ENCODE measurements at regions not wholly inside any gene's neighbourhood (a gene's known extent, or its start where the extent isn't known, plus 50 kb on each side); places are given as distances from the start of the nearest gene placed in this dataset.

DNA sequence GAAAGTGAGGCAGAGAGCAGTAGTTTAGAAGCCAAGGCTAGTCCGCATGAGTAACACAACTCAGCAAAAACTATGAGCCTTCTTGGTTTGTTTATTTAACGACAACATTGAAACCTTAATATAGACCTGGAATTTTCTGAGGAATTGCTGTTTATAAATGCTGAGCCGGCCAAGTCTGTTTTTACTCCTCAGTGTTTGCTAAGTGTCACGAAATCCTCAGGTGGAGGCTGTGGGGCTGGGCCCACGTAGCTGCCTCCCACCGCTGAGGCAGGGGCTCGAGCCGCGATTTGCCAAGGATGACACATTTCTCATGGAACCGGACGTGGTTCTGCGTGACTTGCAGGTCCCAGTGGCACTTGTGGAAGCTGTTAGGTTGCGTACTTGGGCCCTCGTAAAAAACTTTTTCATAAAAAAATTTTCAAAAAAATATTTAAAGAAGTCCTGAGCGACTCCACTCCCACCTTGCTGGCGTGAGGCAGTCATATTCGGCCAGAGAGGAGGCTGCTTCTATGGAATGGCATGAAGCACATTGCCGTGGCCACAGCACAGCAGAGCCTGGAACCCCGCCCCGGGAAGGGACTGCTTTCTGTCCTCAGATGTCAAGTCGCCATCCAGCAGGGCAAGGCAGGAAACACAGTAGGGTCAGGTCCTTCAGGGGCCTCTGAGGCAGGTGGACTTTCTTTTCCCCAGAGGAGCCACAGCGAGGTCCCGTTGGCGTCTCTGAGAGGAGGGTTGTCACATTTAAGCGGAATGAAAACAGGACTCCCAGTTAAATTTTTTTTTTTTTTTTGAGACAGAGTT, 64.8 kb upstream of the PCSK6 start:
- H3K4me3 Mint-ChIP-seq, result no peak overlapping the region
- H3K9me3 ChIP-seq (ENCODE audit: control insufficient read depth in 1 of 2, insufficient read depth in 1 of 2, low read length in 2 of 2), result peaks cover 0 to 11% of the 10 kb centered on the region in 2 experiments
- no peaks in the 10 kb centered on the region for H3K36me3 Mint-ChIP-seq (ENCODE audit: low read depth)
- H3K27ac Mint-ChIP-seq, result no peak overlapping the region
- peaks cover 12% of the 10 kb centered on the region for H3K27me3 Mint-ChIP-seq
- TF ChIP-seq, protein P1, sequence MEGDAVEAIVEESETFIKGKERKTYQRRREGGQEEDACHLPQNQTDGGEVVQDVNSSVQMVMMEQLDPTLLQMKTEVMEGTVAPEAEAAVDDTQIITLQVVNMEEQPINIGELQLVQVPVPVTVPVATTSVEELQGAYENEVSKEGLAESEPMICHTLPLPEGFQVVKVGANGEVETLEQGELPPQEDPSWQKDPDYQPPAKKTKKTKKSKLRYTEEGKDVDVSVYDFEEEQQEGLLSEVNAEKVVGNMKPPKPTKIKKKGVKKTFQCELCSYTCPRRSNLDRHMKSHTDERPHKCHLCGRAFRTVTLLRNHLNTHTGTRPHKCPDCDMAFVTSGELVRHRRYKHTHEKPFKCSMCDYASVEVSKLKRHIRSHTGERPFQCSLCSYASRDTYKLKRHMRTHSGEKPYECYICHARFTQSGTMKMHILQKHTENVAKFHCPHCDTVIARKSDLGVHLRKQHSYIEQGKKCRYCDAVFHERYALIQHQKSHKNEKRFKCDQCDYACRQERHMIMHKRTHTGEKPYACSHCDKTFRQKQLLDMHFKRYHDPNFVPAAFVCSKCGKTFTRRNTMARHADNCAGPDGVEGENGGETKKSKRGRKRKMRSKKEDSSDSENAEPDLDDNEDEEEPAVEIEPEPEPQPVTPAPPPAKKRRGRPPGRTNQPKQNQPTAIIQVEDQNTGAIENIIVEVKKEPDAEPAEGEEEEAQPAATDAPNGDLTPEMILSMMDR (IDR thresholded peaks at IDR 0.05), result no peak
- ATAC-seq (ENCODE audit: poor library complexity) (no peak), DNase-seq (no peak)
- no peaks in the 10 kb centered on the region for H3K4me1 Mint-ChIP-seq (ENCODE audit: low read depth)
- H3K4me1 ChIP-seq (ENCODE audit: insufficient read depth, low read length), result no peaks in the 10 kb centered on the region
- ChIA-PET POLR2A (no interaction called here), CTCF (no interaction called here)
- no peaks in the 10 kb centered on the region for H3K9me3 Mint-ChIP-seq
- no peaks in the 10 kb centered on the region for H3K36me3 ChIP-seq (ENCODE audit: insufficient read depth, low read length)
- H3K27me3 ChIP-seq (ENCODE audit: control insufficient read depth in 1 of 2, insufficient read depth in 2 of 2, low read length in 2 of 2), result no peaks in the 10 kb centered on the region
- H3K27ac ChIP-seq (ENCODE audit: low read depth in 1 of 2, low read length in 2 of 2), result no peak overlapping the region
- H3K4me3 ChIP-seq (ENCODE audit: low read length), result no peak overlapping the region
- intact Hi-C loops (cut with DNase I, micrococcal nuclease), result no loop called here

DNA sequence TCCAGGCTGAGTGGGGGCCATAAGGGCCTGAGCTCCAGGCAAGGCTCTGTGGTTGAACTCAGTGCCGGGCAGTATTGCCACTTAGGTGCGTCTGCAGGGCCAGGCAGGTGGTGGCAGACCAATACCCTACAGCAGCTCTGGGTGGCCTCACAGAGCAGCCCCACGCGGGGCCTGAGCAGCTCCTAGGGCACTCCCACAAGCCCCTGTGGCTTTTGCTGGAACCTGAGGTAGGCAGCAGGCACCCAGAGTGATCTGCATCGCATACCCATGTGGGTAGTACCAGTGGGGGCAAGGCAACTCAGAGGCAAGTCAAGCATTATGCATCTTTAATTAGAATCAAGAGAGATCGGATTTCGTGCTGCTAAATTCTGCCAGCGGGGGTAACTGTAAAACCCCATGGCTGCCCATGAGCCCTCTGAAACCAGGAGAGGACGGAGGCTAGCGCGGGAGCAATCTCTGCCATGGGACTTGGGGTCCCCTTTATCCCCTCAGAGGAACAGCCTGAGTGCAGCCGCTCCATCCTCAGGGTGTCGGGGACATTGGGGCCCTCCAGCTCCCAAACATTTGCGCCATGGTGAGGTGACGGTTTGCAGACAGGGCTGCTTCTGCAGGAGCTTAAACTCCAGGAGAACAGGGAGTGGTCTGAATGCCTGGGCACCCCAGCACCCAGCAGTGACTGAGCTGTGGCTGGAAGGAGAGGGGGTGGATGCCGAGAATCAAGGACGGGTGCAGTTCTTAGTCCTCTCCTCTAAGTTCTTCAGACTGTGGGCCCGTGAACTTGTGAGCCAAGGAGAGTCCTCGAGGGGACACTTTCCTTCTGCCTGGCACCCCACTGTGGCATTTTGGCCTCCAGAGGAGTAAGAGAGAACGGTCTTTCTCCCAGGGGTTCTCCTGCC, 62.4 kb upstream of the PCSK6 start:
- Mint-ChIP-seq H3K4me1 (ENCODE audit: low read depth) (no peaks in the 10 kb centered on the region), H3K27me3 (peaks cover 17% of the 10 kb centered on the region), H3K4me3 (no peak overlapping the region), H3K27ac (no peak overlapping the region), H3K36me3 (ENCODE audit: low read depth) (no peaks in the 10 kb centered on the region), H3K9me3 (peaks cover 6% of the 10 kb centered on the region)
- no peak overlapping the region for H3K4me3 ChIP-seq (ENCODE audit: low read length)
- H3K9me3 ChIP-seq (ENCODE audit: control insufficient read depth in 1 of 2, insufficient read depth in 1 of 2, low read length in 2 of 2), result peaks cover 0 to 11% of the 10 kb centered on the region in 2 experiments
- TF ChIP-seq, protein P1 (IDR thresholded peaks at IDR 0.05), result no peak
- intact Hi-C loops (cut with DNase I, micrococcal nuclease), result no loop called here
- ChIA-PET CTCF (no interaction called here), POLR2A (no interaction called here)
- no peaks in the 10 kb centered on the region for H3K4me1 ChIP-seq (ENCODE audit: insufficient read depth, low read length)
- H3K27ac ChIP-seq (ENCODE audit: low read depth in 1 of 2, low read length in 2 of 2), result no peak overlapping the region
- no peaks in the 10 kb centered on the region for H3K36me3 ChIP-seq (ENCODE audit: insufficient read depth, low read length)
- DNase-seq (no peak), ATAC-seq (ENCODE audit: poor library complexity) (no peak)
- H3K27me3 ChIP-seq (ENCODE audit: control insufficient read depth in 1 of 2, insufficient read depth in 2 of 2, low read length in 2 of 2), result peaks cover 0 to 3% of the 10 kb centered on the region in 2 experiments

DNA sequence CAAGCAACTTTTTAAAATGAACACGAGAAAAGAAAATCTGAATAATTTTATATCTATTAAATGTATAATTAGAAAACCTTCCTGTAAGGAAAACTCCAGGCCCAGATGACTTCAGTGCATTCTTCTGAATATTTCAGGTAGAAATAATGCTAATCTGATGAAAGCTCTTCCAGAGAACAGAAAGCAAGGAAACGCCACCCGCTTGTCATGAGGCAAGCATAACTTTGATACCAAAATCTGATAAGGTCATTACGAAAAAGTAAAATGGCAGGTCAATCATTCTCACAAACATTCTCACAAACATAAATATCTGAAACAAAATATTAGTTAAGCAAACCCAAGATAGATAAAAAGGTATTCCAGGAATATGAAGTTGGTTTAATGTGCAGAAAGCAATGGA, 60.6 kb upstream of the PCSK6 start:
- ATAC-seq (ENCODE audit: poor library complexity) (no peak), DNase-seq (no peak)
- Mint-ChIP-seq H3K4me3 (no peak overlapping the region), H3K4me1 (ENCODE audit: low read depth) (no peaks in the 10 kb centered on the region), H3K36me3 (ENCODE audit: low read depth) (no peaks in the 10 kb centered on the region), H3K9me3 (peaks cover 6% of the 10 kb centered on the region), H3K27ac (no peak overlapping the region), H3K27me3 (peaks cover 33% of the 10 kb centered on the region)
- CTCF ChIA-PET, result no interaction called here
- Histone ChIP-seq H3K27me3 (ENCODE audit: control insufficient read depth in 1 of 2, insufficient read depth in 2 of 2, low read length in 2 of 2) (peaks cover 3 to 5% of the 10 kb centered on the region in 2 experiments), H3K9me3 (ENCODE audit: control insufficient read depth in 1 of 2, insufficient read depth in 1 of 2, low read length in 2 of 2) (peaks cover 0 to 11% of the 10 kb centered on the region in 2 experiments), H3K27ac (ENCODE audit: low read depth in 1 of 2, low read length in 2 of 2) (no peak overlapping the region), H3K4me1 (ENCODE audit: insufficient read depth, low read length) (no peaks in the 10 kb centered on the region), H3K36me3 (ENCODE audit: insufficient read depth, low read length) (no peaks in the 10 kb centered on the region), H3K4me3 (ENCODE audit: low read length) (no peak overlapping the region)
- intact Hi-C loops (cut with DNase I, micrococcal nuclease), result no loop called here
- TF ChIP-seq, protein P1 (IDR thresholded peaks at IDR 0.05), result no peak
- POLR2A ChIA-PET, result no interaction called here
